Right atrium auricular region (tissue), 2 donors: ENCODE measurements at regions not wholly inside any gene's neighbourhood (a gene's known extent, or its start where the extent isn't known, plus 50 kb on each side); places are given as distances from the start of the nearest gene placed in this dataset.

Experiments used
- DNase-seq: peaks from one replicate; pipeline ENCODE4 v3.0.0-alpha.2; 2019; ENCODE audit warnings: low spot score
- H3K27ac ChIP-seq, 2 donors: fragments of 200-600 bp; sonication (generic); 1 replicate in 1 of 2; 2 replicates in 1 of 2; pipeline ENCODE4 v1.5.1; 2016 to 2019
- H3K27me3 ChIP-seq, 2 donors: fragments of 200-600 bp; sonication (generic); one replicate each; pipeline versions ENCODE4 v1.5.1 to v1.6.0; 2017 to 2019
- H3K36me3 ChIP-seq: fragments of 200-600 bp; sonication (generic); one replicate; pipeline ENCODE4 v1.5.1; 2016
- H3K4me1 ChIP-seq, 2 donors: fragments of 200-600 bp; sonication (generic); one replicate each; pipeline versions ENCODE4 v1.5.1 to v1.6.0; 2017 to 2019
- H3K4me3 ChIP-seq, 2 donors: fragments of 200-600 bp; sonication (generic); 1 replicate in 1 of 2; 2 replicates in 1 of 2; pipeline ENCODE4 v1.5.1; 2017 to 2019; ENCODE audit warnings: mild to moderate bottlenecking in 1 of 2, moderate library complexity in 1 of 2
- H3K9me3 ChIP-seq, 2 donors: fragments of 200-600 bp; sonication (generic); one replicate each; pipeline ENCODE4 v1.5.1; 2019
- CTCF ChIP-seq, 2 donors: fragments of 200-600 bp; sonication (generic); IDR thresholded peaks; one replicate each; pipeline ENCODE4 v1.5.1; 2019; ENCODE audit warnings: antibody characterized with exemption in 2 of 2

GRCh38 chr9:22916148-22916547, 469.5 kb downstream of the DMRTA1 start:
- H3K27me3 ChIP-seq: no peaks in the 10 kb centered on the region
- no peaks in the 10 kb centered on the region for H3K36me3 ChIP-seq
- no peak for TF ChIP-seq CTCF (IDR thresholded peaks at IDR 0.05)
- no peak overlapping the region for H3K27ac ChIP-seq
- H3K4me3 ChIP-seq: no peak overlapping the region
- no peaks in the 10 kb centered on the region for H3K4me1 ChIP-seq
- no peaks in the 10 kb centered on the region for H3K9me3 ChIP-seq
- DNase-seq: no peak

- H3K4me1 ChIP-seq: no peaks in the 10 kb centered on the region
- DNase-seq: no peak
- no peak for TF ChIP-seq CTCF (IDR thresholded peaks at IDR 0.05)
- H3K27me3 ChIP-seq: no peaks in the 10 kb centered on the region
- H3K27ac ChIP-seq: no peak overlapping the region
- H3K9me3 ChIP-seq: no peaks in the 10 kb centered on the region
- H3K4me3 ChIP-seq: no peak overlapping the region
- H3K36me3 ChIP-seq: no peaks in the 10 kb centered on the region
Measured at GRCh38 chr9:22919423-22919822, 472.8 kb downstream of the DMRTA1 start.

- Histone ChIP-seq H3K9me3 (no peaks in the 10 kb centered on the region), H3K27me3 (no peaks in the 10 kb centered on the region), H3K36me3 (no peaks in the 10 kb centered on the region), H3K4me1 (no peaks in the 10 kb centered on the region), H3K4me3 (no peak overlapping the region), H3K27ac (no peak overlapping the region)
- TF ChIP-seq CTCF (IDR thresholded peaks at IDR 0.05): no peak
- DNase-seq: no peak
Measured at GRCh38 chr9:22921742-22922141, 475.1 kb downstream of the DMRTA1 start.

GRCh38 chr9:22922222-22922621, 475.6 kb downstream of the DMRTA1 start:
- no peaks in the 10 kb centered on the region for H3K27me3 ChIP-seq
- no peaks in the 10 kb centered on the region for H3K4me1 ChIP-seq
- TF ChIP-seq CTCF (IDR thresholded peaks at IDR 0.05): no peak
- no peak for DNase-seq
- H3K27ac ChIP-seq: no peak overlapping the region
- no peaks in the 10 kb centered on the region for H3K9me3 ChIP-seq
- H3K36me3 ChIP-seq: no peaks in the 10 kb centered on the region
- H3K4me3 ChIP-seq: no peak overlapping the region

GRCh38 chr9:22954550-22954949, 507.9 kb downstream of the DMRTA1 start:
- no peaks in the 10 kb centered on the region for H3K27me3 ChIP-seq
- peaks cover 0 to 5% of the 10 kb centered on the region in 2 donors for H3K9me3 ChIP-seq
- H3K4me3 ChIP-seq: no peak overlapping the region
- no peak for DNase-seq
- no peak overlapping the region for H3K27ac ChIP-seq
- no peaks in the 10 kb centered on the region for H3K4me1 ChIP-seq
- H3K36me3 ChIP-seq: no peaks in the 10 kb centered on the region
- TF ChIP-seq CTCF (IDR thresholded peaks at IDR 0.05): no peak

GRCh38 chr9:22954964-22955363, 508.3 kb downstream of the DMRTA1 start:
- TF ChIP-seq CTCF (IDR thresholded peaks at IDR 0.05): no peak
- no peak for DNase-seq

More at GRCh38 chr9:22954964-22955363, 508.3 kb downstream of the DMRTA1 start:
- Histone ChIP-seq H3K9me3 (peaks cover 0 to 5% of the 10 kb centered on the region in 2 donors), H3K36me3 (no peaks in the 10 kb centered on the region), H3K4me1 (no peaks in the 10 kb centered on the region), H3K27me3 (no peaks in the 10 kb centered on the region), H3K4me3 (no peak overlapping the region), H3K27ac (no peak overlapping the region)
